ENCODE measurements at regions not wholly inside any gene's neighbourhood (a gene's known extent, or its start where the extent isn't known, plus 50 kb on each side); places are given as distances from the start of the nearest gene placed in this dataset.
A peak's percentile ranks its signal among the peaks of the same experiment; 100 is the strongest.
"Not testable (repeated sequence)": the region's sequence is repeated elsewhere in the genome, so short reads cannot be mapped to it uniquely, and the experiment has no call there.

GRCh38 chr15:95182091-95182490, 950.7 kb downstream of the MCTP2 start:
- no peak for DNase-seq (ENCODE audit: low spot score)

GRCh38 chr15:95192923-95193322, 961.6 kb downstream of the MCTP2 start:
- DNase-seq (ENCODE audit: low spot score): no peak

- DNase-seq (ENCODE audit: low spot score): no peak
Measured at GRCh38 chr15:95194746-95195145, 963.4 kb downstream of the MCTP2 start.

GRCh38 chr15:95196176-95196915, 965.0 kb downstream of the MCTP2 start:
- DNase-seq (ENCODE audit: low spot score): no peak

GRCh38 chr15:95202569-95203349, 971.4 kb downstream of the MCTP2 start:
- no peak for DNase-seq (ENCODE audit: low spot score)

GRCh38 chr15:95205077-95205476, 973.7 kb downstream of the MCTP2 start:
- DNase-seq (ENCODE audit: low spot score): no peak

- DNase-seq (ENCODE audit: low spot score): not testable (repeated sequence)
Measured at GRCh38 chr15:95205830-95206229, 974.5 kb downstream of the MCTP2 start.

GRCh38 chr15:95208071-95208470, 976.7 kb downstream of the MCTP2 start:
- DNase-seq (ENCODE audit: low spot score): no peak

- DNase-seq (ENCODE audit: low spot score): no peak
Measured at GRCh38 chr15:95208988-95209387, 977.6 kb downstream of the MCTP2 start.

GRCh38 chr15:95210436-95210981, 979.1 kb downstream of the MCTP2 start:
- DNase-seq (ENCODE audit: low spot score): no peak

GRCh38 chr15:95215017-95215416, 983.7 kb downstream of the MCTP2 start:
- no peak for DNase-seq (ENCODE audit: low spot score)

GRCh38 chr15:95226835-95227234, 995.5 kb downstream of the MCTP2 start:
- no peak for DNase-seq (ENCODE audit: low spot score)

GRCh38 chr15:95227235-95227634, 995.9 kb downstream of the MCTP2 start:
- DNase-seq (ENCODE audit: low spot score): no peak

GRCh38 chr15:95228856-95229555, 997.6 kb downstream of the MCTP2 start:
- DNase-seq (ENCODE audit: low spot score): no peak

- no peak for DNase-seq (ENCODE audit: low spot score)
Measured at GRCh38 chr15:95235033-95235432, 1003.7 kb downstream of the MCTP2 start.

- no peak for DNase-seq (ENCODE audit: low spot score)
Measured at GRCh38 chr15:95247071-95247984, 1016.0 kb downstream of the MCTP2 start.

GRCh38 chr15:95249524-95249923, 1018.2 kb downstream of the MCTP2 start:
- no peak for DNase-seq (ENCODE audit: low spot score)

GRCh38 chr15:95252404-95252803, 1021.0 kb downstream of the MCTP2 start:
- DNase-seq (ENCODE audit: low spot score): no peak

- no peak for DNase-seq (ENCODE audit: low spot score)
Measured at GRCh38 chr15:95254263-95254662, 1022.9 kb downstream of the MCTP2 start.

- DNase-seq (ENCODE audit: low spot score): peak; percentile 44
Measured at GRCh38 chr15:95259513-95259912, 1028.2 kb downstream of the MCTP2 start.

- no peak for DNase-seq (ENCODE audit: low spot score)
Measured at GRCh38 chr15:95259965-95260364, 1028.6 kb downstream of the MCTP2 start.
